NCI-H2029 treated with DMSO at 0.1 percent for 48 hours (cell line): ENCODE measurements at regions not wholly inside any gene's neighbourhood (a gene's known extent, or its start where the extent isn't known, plus 50 kb on each side); places are given as distances from the start of the nearest gene placed in this dataset.
"Not testable (repeated sequence)": the region's sequence is repeated elsewhere in the genome, so short reads cannot be mapped to it uniquely, and the experiment has no call there.

Experiments used
- DNase-seq: peaks from one replicate; lab custom pipeline; 2025; lab: John Stamatoyannopoulos, UW

DNA sequence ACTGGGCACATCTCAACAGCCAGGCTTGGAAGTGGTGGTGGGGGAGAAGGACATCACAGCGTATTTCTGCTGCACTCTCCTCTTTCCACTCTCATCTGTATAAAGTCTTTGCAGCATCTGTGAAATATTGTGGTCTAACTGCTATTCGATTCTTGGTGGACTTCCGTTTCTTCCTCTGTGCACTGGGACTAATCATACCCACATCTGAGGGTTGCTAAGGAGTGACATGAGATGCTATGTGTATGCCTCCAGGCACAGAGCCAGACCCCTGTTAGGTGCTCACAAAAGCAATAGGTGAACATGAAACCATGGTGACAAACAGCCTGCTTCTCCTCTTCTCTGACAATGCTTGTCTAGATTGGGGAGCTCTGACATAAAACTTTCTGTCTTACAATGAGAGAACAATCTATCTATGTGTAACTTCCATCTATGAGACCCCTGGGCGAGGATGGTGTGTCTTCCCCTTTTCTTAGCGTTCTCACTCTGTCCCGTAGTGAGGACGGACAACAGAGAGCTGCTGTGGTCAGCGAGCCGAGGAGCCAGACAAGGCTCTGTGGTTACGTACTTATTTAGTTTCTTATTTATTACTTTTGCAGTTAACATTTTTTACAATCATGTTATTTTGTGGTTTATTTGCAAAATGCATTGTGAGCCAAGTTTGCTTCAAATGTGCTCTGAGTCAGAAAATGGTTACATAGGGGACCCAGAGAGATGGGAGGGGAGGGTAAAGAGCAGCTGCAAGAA is 196.7 kb upstream of the TPRG1 start:
- DNase-seq, result no peak

DNA sequence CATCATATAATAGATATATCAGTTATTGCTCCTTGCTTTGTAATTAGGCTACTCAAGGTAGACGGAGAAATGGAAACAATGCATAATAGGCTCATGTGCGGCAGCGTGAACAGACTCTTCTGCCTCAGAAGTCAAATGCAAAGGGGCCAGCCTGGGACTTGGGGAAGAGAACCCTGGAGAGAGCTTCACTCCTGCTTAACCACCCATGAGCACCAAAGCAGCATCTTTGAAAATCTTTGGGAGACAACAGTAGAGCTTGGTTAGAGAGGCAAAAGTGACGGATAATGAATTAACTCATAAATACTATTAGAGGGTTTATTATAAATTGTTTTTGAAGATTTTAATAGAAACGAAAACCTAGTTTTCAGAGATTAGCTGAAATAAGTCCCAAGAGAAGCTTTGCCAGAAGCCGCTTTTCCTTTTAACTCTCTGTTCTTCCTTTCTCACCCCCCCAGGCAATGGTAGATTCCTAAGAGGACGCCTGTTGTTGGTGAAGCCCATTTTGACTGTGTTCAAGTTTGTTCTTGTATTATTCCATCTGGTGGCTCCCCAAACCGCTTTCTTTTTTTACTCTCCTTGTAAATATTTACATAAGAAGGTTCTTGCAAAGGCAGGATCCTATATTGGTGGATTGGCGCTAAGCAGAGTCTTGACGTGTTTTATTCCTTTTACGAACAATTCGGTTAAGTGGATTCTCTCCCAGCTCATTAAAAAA is 196.0 kb upstream of the TPRG1 start:
- no peak for DNase-seq

DNA sequence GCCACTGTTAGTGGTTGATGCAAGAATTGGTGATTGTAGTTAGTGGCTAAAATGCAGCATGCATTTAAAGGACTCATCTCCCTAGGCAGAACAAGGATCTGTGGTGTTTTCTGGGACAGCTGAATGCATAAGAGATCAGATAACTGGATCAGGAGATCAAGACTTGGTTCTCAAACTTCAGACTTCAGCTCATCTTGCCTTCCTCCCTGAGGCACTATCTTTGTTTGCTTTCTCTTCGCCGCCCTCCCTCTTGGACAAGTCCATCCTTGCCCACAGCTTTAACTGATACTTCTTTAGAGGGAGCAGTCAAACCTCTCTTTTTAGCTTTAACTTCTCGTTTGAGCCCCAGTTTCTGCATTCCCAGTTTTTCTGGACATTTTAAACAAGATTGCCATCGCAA is 195.4 kb upstream of the TPRG1 start:
- no peak for DNase-seq

DNA sequence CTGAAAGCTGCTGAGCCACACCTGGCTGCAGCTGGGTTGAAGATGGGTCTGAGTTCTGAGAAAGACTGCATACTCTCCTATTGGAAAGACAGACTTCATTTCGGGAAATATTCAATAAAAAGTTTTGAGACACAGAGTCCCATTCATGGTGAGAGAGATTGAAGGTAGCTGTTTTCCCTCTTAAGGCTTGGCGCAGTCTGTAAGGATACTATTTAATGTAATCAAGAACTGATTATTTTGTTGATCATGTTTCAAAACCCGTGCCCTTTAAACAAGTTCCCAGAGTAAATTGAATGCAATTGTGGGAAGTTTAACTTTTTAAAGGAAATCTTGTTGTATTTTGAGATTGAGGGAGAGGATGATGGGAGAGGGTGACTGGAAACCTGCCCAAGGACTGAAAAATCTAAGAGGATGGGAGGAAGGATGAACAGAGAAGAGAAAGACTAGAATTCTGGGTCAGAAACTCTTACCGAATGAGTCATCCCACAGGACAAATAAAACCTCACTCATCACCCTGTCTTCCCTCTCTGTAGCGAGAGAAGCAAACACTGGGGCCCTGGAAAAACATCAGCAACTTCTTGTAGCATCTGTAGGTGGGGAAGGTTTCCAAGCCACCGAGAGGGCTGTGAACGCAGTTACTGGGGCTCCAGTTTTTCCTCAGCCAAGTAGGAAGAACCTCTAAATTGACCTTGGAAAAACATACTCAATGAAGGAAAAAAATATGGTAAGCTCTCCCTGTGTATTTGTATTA is 193.2 kb upstream of the TPRG1 start:
- DNase-seq, result no peak

DNA sequence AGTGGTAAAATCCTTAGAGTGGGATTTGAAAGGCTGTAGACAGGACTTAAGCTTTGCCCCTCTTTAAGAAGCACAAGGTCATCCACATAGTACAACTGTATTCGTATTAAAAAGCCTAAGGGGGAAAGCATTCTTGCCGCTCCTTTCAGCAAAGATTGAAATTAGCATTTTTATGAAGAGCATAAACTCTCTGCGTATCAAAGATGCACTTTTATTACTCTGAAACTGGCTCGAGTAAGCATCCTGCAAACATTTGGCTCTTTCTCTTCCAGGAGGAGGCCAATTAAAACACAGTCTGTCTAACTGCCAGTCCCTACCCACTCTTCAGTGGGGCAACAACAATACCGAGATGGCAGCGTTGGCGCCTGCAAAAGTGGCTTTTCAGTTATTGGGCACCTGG is 192.5 kb upstream of the TPRG1 start:
- no peak for DNase-seq

DNA sequence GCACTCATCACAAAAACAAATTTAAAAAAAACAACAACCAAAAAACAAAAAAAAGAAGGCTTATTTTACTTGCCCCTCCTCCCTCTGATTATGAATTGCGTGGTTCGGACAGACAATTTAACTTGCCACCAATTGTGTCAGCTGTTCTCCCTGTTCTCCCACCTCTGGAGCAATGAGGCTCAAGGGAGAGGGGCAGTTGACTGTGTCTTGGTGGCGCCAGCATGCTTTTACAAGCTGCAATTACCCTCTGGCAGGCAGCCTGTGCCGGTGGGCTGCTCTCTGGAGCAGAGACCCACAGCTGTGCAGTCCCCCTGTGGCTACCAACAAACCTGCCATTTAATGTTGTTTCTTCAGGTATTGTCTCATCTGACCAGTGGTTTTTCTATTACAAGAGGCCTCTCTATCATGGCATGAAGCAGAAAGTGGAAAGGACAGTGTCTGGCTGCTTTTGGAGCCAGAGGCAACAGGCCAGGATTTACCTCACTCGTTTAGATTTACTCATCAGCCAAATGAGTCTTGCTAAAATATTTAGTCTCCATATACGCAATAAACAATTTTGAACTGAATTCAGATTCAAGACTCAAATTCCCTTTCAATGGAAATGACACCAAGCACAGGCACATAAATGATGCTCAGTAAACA is 192.0 kb upstream of the TPRG1 start:
- DNase-seq, result no peak

DNA sequence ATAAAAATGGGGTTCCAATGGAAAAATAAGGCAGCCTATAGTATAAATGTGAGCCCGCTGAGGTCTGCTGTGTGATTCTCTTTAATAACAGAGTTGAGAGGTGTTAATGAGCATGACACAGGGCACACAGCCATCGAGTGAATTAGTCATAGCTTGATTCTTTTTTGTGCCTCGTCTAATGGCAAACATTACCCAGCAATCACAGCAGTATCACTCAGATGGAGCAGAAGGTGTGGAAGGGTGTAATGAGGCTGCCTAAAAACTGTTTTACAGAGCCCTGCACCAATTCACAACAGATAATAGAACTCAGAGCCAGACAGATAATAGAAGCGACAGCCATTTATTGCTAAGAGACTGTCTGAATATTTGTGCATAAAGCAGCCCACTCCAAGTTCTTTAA is 178.6 kb upstream of the TPRG1 start:
- no peak for DNase-seq

DNA sequence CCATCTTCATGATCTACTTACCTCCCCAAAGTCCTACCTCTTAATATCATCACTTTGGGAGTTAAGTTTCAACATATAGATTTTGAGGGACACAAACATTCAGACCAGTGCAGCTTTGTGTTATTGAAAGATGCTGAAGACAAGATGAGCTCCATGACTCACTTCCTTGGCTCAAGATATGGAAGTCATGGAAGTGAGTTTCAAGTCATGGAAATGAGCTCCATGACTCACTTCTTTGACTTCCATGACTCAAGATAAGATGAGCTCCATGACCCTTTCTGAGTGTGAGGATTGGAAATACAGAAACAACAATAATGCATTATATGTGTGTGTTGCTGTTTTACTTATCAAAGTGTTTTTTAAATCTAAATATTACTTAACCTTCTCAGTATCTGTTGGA is 170.2 kb upstream of the TPRG1 start:
- no peak for DNase-seq

DNA sequence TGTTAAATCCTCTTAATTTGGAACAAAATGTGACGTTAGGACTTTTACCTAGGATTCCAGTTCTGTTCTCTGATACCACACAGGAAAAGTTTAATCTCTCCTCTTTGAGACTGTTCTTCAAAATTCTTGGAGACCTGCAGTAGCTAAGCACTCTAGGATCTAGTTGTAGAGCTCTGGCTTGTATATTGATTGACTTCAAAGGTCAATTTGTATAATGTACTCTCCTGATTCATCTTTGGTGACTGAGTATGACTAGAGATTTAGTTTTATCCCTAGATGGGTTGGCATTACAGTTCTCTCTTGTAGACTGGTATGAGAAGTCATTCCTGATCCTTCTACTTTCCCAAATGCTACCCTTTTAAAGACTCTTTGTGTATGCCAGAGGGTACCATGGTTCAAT is 168.4 kb upstream of the TPRG1 start:
- no peak for DNase-seq

DNA sequence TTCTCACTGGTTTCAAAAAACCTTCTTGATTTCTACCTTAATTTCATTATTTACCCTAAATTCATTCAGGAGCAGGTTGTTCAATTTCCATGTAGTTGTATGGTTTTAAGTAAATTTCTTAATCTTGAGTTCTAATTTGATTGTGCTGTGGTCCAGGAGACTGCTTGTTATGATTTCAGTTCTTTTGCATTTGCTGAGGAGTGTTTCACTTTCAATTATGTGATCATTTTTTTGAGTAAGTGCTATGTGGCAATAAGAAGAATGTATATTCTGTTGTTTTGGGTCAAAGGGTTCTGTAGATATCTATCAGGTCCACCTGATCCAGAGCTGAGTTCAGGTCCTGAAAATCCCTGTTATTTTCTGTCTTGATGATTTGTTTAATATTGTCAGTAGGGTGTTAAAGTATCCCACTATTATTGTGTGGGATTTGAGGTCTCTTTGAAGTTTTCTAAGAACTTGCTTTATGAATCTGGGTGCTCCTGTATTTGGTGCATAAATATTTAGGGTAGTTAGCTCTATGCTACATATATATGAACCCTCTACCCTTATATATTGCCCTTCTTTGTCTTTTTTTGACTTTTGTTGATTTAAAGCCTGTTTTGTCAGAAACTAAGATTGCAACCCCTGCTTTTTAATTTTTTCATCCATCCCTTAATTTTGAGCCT is 158.4 kb upstream of the TPRG1 start:
- no peak for DNase-seq

DNA sequence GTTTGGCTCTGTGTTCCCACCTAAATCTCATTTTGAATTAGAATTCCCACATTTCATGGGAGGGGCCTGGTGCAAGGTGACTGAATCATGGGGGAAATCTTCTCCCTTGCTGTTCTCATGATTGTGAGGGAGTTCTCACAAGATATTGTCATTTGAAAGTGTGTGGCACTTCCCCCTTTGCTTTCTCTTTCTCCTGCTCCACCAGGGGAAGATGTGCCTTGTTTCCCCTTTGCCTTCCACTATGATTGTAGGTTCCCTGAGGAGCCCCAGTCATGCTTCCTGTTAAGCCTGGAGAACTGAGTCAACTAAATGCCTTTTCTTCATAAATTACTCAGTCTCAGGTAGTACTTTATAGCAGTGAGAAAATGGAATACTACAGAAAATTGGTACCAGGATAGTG is 157.2 kb upstream of the TPRG1 start:
- no peak for DNase-seq

DNA sequence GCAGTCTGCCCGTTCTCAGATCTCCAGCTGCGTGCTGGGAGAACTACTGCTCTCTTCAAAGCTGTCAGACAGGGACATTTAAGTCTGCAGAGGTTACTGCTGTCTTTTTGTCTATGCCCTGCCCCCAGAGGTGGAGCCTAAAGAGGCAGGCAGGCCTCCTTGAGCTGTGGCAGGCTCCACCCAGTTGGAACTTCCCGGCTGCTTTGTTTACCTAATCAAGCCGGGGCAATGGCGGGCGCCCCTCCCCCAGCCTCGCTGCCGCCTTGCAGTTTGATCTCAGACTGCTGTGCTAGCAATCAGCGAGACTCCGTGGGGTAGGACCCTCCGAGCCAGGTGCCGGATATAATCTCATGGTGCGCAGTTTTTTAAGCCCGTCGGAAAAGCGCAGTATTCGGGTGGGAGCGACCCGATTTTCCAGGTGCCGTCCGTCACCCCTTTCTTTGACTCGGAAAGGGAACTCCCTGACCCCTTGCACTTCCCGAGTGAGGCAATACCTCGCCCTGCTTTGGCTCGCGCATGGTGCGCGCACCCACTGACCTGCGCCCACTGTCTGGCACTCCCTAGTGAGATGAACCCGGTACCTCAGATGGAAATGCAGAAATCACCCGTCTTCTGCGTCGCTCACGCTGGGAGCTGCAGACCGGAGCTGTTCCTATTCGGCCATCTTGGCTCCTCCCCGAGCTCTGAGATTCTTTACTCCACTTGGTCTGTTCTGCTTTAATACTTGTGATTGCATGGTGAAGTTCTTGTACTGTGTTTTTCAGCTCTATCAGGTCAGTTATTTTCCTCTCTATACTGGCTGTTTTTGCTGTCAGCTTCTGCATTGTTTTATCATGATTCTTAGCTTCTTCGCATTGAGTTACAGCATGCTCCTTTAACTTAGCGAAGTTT is 148.9 kb upstream of the TPRG1 start:
- not testable (repeated sequence) for DNase-seq

DNA sequence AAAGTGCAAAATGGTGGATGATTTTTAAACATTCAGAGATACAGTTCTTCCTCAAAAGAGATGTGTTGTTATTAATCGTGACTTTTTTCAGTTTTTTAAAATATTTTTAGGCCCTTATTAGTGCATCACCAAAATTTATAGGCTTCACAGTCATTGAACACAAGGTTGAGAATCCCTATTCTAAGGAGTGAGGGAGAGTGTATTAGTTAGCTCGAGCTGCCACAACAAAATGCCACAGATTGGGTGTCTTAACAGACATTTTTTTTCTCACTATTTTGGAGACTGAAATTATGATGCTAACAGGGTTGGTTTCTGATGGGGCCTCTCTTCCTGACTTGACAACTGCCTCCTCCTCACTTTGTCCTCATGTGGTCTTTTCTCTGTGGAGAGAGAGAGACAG is 145.9 kb upstream of the TPRG1 start:
- no peak for DNase-seq

DNA sequence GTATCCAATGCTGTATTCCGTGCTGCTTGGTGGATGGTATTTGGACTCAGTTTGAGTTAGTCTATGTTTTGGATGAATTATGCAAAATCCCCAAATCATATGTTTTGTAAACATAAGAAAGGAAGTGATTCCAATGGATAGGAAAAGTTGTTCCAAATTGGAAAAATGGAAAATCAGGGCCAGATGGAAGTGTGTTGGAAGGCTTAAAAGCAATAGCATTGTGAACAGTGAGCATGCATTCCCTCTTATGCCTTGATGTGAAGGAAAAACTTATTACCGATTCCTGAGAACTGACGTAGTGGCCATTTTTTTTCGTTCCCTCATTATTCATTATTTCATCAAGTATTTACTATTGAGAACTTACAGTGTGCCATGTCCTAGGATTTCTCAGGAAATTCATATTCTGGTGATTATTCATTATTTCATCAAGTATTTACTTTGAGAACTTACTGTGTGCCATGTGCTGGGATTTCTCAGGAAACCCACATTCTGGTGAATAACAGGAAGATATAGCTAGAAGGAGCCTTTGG is 144.1 kb upstream of the TPRG1 start:
- DNase-seq, result no peak

DNA sequence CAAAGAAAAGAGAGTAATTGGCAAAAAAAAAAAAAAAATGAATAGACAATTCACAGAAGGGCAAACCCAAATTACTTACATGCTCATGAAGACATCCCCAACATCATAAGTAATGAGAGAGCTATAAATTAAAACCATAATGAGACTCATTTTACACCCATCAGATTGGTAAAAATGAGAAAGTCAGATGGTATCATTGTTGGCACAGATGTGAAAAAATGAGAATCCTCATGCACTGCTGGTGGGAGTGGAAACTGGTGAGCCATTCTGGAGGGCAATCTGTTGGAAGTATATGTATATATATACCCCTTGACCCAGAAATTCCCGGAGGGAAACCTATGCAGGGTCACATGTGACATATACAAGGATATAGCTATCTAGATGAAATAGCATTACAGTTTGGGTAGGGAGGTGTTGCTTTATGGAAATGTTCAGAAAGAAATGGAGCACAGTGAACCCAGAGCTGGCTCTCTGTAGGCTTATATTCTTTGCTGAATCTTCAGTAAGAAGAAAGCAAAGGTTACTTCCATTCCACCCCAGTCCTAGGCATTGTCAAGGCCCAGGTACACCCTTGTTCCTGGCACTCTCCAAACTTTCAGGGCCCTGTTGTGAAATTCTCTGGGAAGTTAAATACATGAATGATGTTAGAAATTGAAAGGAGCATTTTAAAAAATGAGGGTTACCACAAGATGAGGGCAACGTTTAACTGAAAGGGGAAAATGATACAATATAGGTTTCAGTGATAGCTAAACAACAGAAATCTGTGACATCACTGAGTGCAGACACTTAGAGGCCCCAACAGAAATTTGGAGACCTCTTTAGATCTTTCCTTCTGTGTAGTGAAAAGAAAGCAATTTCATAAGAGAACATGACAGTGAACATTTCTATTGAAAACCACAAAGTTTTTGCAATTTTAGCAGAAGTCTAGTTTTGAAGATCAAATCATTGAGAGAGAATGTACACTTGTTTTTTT is 132.7 kb upstream of the TPRG1 start:
- no peak for DNase-seq

DNA sequence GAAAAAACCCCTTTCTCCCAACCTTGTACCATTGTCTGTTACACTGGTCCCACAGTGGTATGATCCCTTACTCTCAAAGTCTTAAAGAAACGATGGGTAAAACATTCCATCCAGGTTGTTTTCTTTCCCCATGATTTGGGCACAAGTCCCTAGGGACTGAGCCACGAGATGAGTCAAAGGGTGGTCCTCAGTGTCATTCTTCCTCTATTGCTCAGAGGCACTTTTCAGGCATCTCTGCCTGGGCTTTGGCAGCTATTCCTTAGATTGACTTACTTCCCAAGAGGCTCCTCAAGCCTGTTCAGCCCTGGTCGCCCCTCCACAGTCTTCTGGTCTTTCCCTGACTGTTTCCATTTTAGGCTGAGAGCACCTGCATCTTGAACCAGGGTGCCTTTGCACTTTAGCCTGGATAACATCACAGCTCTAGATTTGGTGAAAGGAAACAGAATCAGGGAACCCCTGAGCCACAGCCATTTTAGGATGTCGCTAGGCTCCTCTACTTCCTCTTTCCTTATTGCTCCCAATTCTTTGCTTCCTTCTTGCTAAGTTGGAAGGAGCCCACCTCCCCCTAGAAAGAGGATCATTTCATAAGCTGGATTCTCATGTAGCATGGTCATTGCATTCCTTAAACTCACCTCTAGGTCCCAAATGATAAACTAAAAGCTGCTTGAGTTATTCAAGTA is 131.0 kb upstream of the TPRG1 start:
- DNase-seq, result no peak

DNA sequence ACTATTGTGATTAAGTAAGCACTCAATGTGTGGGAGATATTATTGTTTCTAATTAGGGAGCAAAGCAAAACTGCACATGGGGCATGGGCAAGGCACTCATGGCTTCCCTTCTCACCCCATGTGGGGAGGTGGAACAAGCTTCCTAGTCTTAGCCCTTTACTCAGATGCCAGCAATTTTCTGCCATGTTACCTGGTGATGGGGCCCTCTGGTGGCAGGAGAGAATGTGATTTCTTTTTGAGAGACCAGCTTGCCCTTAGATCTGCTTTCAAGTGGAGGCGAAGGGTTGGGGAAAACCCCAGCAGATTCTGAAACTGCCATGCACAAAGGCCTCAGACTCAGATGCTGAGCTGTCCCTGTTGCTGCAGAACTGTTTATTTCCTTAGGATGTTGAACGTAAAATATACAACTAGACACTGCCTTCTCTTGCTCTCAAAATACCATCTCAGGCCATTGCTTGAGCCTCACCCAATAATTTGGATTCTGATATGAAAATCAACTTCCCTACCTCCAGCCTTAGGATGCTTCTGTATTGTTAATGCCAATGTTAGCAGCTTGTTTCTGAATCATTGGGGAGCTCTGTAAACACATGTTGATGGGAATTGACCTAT is 130.2 kb upstream of the TPRG1 start:
- no peak for DNase-seq

DNA sequence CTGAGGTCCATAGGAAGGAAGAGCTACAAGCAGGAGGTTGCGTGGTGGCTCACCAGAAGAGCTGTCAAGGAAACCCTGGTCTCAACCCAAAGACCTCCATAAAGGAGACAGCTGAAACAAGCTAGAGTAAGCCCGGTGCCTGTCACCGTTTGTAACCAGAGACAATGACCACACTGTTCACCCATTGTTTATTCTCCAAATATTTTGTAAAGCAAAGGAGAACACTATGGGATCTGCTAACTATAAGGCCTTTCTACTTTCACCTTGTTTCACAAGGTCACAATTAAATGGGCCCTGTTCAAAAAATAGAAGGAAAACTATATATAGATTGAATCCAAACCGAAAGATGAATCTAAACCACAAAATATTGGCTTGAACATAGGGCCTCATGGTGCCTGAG is 128.9 kb upstream of the TPRG1 start:
- no peak for DNase-seq
